Mucosa of rectum (tissue), 2 donors: ENCODE measurements at regions not wholly inside any gene's neighbourhood (a gene's known extent, or its start where the extent isn't known, plus 50 kb on each side); places are given as distances from the start of the nearest gene placed in this dataset.

Source experiments
- H3K27ac ChIP-seq, 2 donors: one replicate each; pipeline ENCODE4 v1.7.0; 2013; ENCODE audit warnings: inconsistent platforms in 2 of 2, low read depth in 2 of 2, low read length in 2 of 2
- H3K27me3 ChIP-seq, 2 donors: one replicate each; pipeline ENCODE4 v1.7.0; 2013; ENCODE audit warnings: low read length in 2 of 2; ENCODE audit not compliant: control insufficient read depth in 2 of 2, insufficient read depth in 2 of 2
- H3K36me3 ChIP-seq, 2 donors: one replicate each; pipeline ENCODE4 v1.7.0; 2013; ENCODE audit warnings: low read length in 2 of 2; ENCODE audit not compliant: control insufficient read depth in 2 of 2, insufficient read depth in 2 of 2
- H3K4me1 ChIP-seq, 2 donors: one replicate each; pipeline ENCODE4 v1.7.0; 2013; ENCODE audit warnings: low read length in 2 of 2, mild to moderate bottlenecking in 1 of 2; ENCODE audit not compliant: control insufficient read depth in 2 of 2, insufficient read depth in 2 of 2
- H3K4me3 ChIP-seq, 2 donors: one replicate each; pipeline ENCODE4 v1.7.0; 2013; ENCODE audit warnings: low read length in 2 of 2
- H3K9ac ChIP-seq, 2 donors: one replicate each; pipeline ENCODE4 v1.7.0; 2013; ENCODE audit warnings: low read length in 2 of 2, low read depth in 1 of 2, mild to moderate bottlenecking in 1 of 2
- H3K9me3 ChIP-seq, 2 donors: one replicate each; pipeline ENCODE4 v1.7.0; 2013; ENCODE audit warnings: low read length in 2 of 2; ENCODE audit not compliant: control insufficient read depth in 2 of 2
- donor health status: healthy.
- donor health status: Normal muscosa, but diverticular disease.

DNA sequence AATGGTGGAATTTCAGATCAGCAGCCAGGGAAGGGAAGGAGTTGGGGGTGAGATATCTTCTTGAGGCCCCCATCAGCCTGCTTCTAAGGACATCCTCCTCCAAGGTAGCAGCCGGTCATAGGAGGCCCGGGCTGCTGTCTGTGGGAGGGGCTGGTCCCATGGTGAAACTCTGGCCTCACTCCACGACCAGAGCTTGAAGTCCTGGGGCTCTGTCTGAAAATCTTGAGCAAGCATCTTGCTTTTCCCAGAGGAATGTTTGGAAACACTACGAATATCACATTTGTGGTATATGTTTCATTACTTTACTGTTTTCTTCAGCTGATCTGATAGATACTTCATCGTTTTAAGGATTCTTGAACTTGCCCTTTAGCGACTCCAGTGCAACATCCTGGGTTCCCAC lies 103.7 kb downstream of the CTAGE1 start:
- Histone ChIP-seq H3K9ac (no peak overlapping the region), H3K36me3 (no peaks in the 10 kb centered on the region), H3K27ac (no peak overlapping the region), H3K4me1 (no peaks in the 10 kb centered on the region), H3K9me3 (no peaks in the 10 kb centered on the region), H3K4me3 (no peak overlapping the region), H3K27me3 (no peaks in the 10 kb centered on the region)

GRCh38 chr18:22311301-22311700 lies 106.4 kb downstream of the CTAGE1 start:
- Histone ChIP-seq H3K9ac (no peak overlapping the region), H3K36me3 (no peaks in the 10 kb centered on the region), H3K27me3 (no peaks in the 10 kb centered on the region), H3K27ac (no peak overlapping the region), H3K4me3 (no peak overlapping the region), H3K4me1 (peaks cover 0 to 3% of the 10 kb centered on the region in 2 donors), H3K9me3 (no peaks in the 10 kb centered on the region)

- no peaks in the 10 kb centered on the region for H3K27me3 ChIP-seq
- H3K4me1 ChIP-seq: peaks cover 0 to 3% of the 10 kb centered on the region in 2 donors
- no peaks in the 10 kb centered on the region for H3K36me3 ChIP-seq
Measured at GRCh38 chr18:22309191-22309590, 108.5 kb downstream of the CTAGE1 start.

GRCh38 chr18:22307528-22307927 lies 110.2 kb downstream of the CTAGE1 start:
- Histone ChIP-seq H3K36me3 (no peaks in the 10 kb centered on the region), H3K27me3 (no peaks in the 10 kb centered on the region), H3K27ac (no peak overlapping the region)

More at GRCh38 chr18:22309191-22309590, 108.5 kb downstream of the CTAGE1 start:
- H3K9ac ChIP-seq: no peak overlapping the region
- no peaks in the 10 kb centered on the region for H3K9me3 ChIP-seq
- H3K4me3 ChIP-seq: no peak overlapping the region
- no peak overlapping the region for H3K27ac ChIP-seq

DNA sequence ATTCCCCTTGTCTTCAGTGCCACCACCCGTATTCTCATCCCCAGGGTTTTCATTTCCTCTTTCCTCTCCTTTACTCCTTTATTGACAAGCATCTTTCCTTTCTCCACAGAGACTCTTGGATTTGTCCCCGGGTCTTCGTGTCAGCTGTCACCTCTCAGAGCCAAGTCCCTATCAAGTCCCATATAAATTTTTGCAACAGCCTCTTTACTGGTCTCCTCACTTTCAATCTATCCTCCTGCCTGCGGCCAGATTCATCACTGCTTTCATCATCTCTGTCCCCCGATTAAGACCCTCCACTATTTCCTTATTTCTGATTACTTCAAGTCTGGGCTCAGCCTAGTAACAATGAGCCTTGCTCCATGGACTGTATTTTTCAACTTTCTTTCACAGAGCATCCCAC lies 113.8 kb downstream of the CTAGE1 start:
- H3K4me1 ChIP-seq: peaks cover 0 to 3% of the 10 kb centered on the region in 2 donors
- no peaks in the 10 kb centered on the region for H3K36me3 ChIP-seq
- H3K27ac ChIP-seq: no peak overlapping the region
- H3K27me3 ChIP-seq: no peaks in the 10 kb centered on the region
- H3K9ac ChIP-seq: no peak overlapping the region
- H3K9me3 ChIP-seq: no peaks in the 10 kb centered on the region
- no peak overlapping the region for H3K4me3 ChIP-seq

More at GRCh38 chr18:22307528-22307927, 110.2 kb downstream of the CTAGE1 start:
- no peak overlapping the region for H3K4me3 ChIP-seq
- H3K9me3 ChIP-seq: no peaks in the 10 kb centered on the region
- no peak overlapping the region for H3K9ac ChIP-seq
- H3K4me1 ChIP-seq: peaks cover 0 to 3% of the 10 kb centered on the region in 2 donors

GRCh38 chr18:22302144-22302543 lies 115.6 kb downstream of the CTAGE1 start:
- Histone ChIP-seq H3K27me3 (no peaks in the 10 kb centered on the region), H3K4me1 (no peaks in the 10 kb centered on the region), H3K36me3 (no peaks in the 10 kb centered on the region), H3K4me3 (no peak overlapping the region), H3K9me3 (no peaks in the 10 kb centered on the region), H3K9ac (no peak overlapping the region), H3K27ac (no peak overlapping the region)

DNA sequence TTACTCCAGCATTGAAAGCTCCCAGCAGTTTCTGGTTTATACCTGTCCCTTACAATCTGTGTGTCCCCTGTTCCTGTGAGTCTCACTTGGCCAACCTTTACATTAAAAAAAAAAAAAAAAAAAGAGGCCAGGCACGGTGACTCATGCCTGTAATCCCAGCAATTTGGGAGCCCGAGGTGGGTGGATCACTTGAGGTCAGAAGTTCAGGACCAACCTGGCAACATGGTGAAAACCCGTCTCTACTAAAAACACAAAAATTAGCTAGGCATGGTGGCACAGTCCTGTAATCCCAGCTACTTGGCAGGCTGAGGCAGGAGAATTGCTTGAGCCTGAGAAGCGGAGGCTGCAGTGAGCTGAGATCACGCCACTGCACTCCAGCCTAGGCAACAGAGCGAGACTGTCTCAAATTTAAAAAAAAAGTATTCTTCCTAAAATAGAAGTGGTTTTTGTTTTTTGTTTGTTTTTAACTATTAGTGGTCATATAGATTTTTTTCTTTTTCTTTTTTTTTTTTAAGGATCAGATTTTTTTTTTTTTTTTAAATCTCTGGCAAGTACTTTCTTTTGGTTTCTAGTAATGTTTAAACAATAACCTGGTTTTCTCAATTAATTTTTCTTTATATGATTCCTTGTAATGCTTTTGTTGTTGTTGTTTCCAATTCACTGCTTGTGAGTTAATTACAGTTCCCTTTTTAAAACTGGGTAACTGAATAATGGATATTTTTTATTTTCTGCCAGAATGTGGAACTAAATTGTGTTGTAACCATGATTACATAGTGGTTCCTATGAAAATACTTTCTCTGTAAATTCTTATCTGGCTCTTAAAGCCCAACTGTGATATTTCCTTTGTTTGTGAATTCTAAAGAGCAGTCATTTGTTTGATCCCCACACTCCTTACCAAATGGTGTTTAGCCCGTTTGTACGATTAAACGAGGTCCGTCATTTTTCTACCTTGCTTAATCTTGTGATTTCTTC lies 116.8 kb downstream of the CTAGE1 start:
- no peak overlapping the region for H3K27ac ChIP-seq

GRCh38 chr18:22297008-22297407 lies 120.7 kb downstream of the CTAGE1 start:
- Histone ChIP-seq H3K9me3 (no peaks in the 10 kb centered on the region), H3K27me3 (no peaks in the 10 kb centered on the region), H3K4me3 (no peak overlapping the region), H3K9ac (no peak overlapping the region), H3K36me3 (no peaks in the 10 kb centered on the region), H3K4me1 (no peaks in the 10 kb centered on the region), H3K27ac (no peak overlapping the region)

More for the DNA sequence above, 116.8 kb downstream of the CTAGE1 start:
- Histone ChIP-seq H3K27me3 (no peaks in the 10 kb centered on the region), H3K9ac (no peak overlapping the region), H3K4me1 (no peaks in the 10 kb centered on the region), H3K36me3 (no peaks in the 10 kb centered on the region), H3K4me3 (no peak overlapping the region), H3K9me3 (no peaks in the 10 kb centered on the region)

DNA sequence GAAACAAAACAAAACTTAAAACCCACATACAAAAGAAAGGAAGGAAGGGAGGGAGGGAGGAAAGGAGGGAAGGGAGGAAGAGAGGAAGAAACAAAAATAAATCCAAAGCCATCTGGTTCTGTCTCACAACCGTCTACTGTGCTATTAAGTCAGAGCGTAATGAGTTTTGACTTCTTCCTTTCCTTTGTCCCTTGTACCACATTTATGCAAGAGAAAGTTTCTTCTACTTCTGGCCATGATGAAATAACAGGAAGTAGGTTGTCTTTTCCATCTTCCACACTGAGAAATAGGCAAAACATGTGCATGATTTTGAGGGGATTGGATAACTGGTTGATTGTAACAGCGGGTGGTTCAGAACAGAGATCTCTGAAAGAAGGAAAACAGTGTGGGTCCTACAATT lies 121.4 kb downstream of the CTAGE1 start:
- no peak overlapping the region for H3K4me3 ChIP-seq
- H3K27ac ChIP-seq: no peak overlapping the region
- no peaks in the 10 kb centered on the region for H3K27me3 ChIP-seq
- H3K9ac ChIP-seq: no peak overlapping the region
- H3K4me1 ChIP-seq: no peaks in the 10 kb centered on the region
- H3K9me3 ChIP-seq: no peaks in the 10 kb centered on the region
- H3K36me3 ChIP-seq: no peaks in the 10 kb centered on the region

DNA sequence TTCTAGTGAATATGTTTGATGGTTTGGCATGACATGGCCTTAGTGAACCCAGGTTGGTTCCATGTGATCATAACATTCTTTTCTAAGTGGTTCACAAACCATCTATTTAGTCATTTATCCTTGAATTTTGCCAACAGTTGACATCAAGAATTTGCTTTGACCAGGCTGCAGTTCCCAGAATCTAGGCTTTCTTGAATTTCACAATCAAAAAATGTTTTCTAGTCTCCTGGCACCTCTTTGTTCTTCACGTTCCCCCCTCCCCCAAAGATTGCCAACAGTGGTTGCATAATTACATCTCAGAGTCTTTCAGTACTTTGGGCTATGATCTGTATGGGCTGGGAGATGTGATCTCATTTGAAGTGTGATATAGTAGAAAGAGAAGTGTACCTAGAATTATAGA lies 124.0 kb downstream of the GATA6 start:
- H3K27me3 ChIP-seq: no peaks in the 10 kb centered on the region
- H3K36me3 ChIP-seq: no peaks in the 10 kb centered on the region
- no peaks in the 10 kb centered on the region for H3K9me3 ChIP-seq
- no peaks in the 10 kb centered on the region for H3K4me1 ChIP-seq
- no peak overlapping the region for H3K9ac ChIP-seq
- H3K4me3 ChIP-seq: no peak overlapping the region
- no peak overlapping the region for H3K27ac ChIP-seq
